GM23338 (cell line): ENCODE measurements at regions not wholly inside any gene's neighbourhood (a gene's known extent, or its start where the extent isn't known, plus 50 kb on each side); places are given as distances from the start of the nearest gene placed in this dataset.
A peak's percentile ranks its signal among the peaks of the same experiment; 100 is the strongest.

Experiments
- ATAC-seq: fragments of 200-7000 bp; cut with Tn5 transposase; 3 replicates; pipeline ENCODE4 v1.9.1; 2020
- DNase-seq: peaks from one replicate; pipeline ENCODE4 v3.0.0-alpha.2; 2015; ENCODE audit warnings: low spot score
- H2AFZ ChIP-seq: fragments of 200-600 bp; sonication (generic); 2 replicates; pipeline ENCODE4 v1.8.0; 2016; ENCODE audit warnings: antibody characterized with exemption, mild to moderate bottlenecking, moderate library complexity
- H3F3A ChIP-seq: fragments of 200-600 bp; sonication (generic); replicated peaks from 2 replicates; pipeline ENCODE4 v1.8.0; 2017; ENCODE audit warnings: antibody characterized with exemption, mixed run types, low read depth
- H3K27ac ChIP-seq: fragments of 200-600 bp; sonication (generic); 2 replicates; pipeline ENCODE4 v1.6.1; 2016; ENCODE audit warnings: low read depth
- H3K27me3 ChIP-seq: fragments of 200-600 bp; sonication (generic); 2 replicates; pipeline ENCODE4 v1.8.0; 2016; ENCODE audit warnings: mild to moderate bottlenecking, mixed run types, moderate library complexity; ENCODE audit not compliant: insufficient read depth
- H3K36me3 ChIP-seq: fragments of 200-600 bp; sonication (generic); 2 replicates; pipeline ENCODE4 v1.8.0; 2016; ENCODE audit warnings: mild to moderate bottlenecking; ENCODE audit not compliant: insufficient read depth
- H3K4me1 ChIP-seq: fragments of 200-600 bp; sonication (generic); 2 replicates; pipeline ENCODE4 v1.8.0; 2016; ENCODE audit warnings: mild to moderate bottlenecking, moderate library complexity; ENCODE audit not compliant: insufficient read depth
- H3K4me2 ChIP-seq: fragments of 200-600 bp; sonication (generic); 2 replicates; pipeline ENCODE4 v1.7.1; 2017; ENCODE audit warnings: mixed run types
- H3K4me3 ChIP-seq: fragments of 200-600 bp; sonication (generic); 2 replicates; pipeline ENCODE4 v1.6.1; 2016; ENCODE audit warnings: mixed run types
- H3K79me2 ChIP-seq: fragments of 200-600 bp; sonication (generic); replicated peaks from 2 replicates; pipeline ENCODE4 v1.8.0; 2017; ENCODE audit warnings: mild to moderate bottlenecking; ENCODE audit not compliant: insufficient read depth
- H3K9me2 ChIP-seq: fragments of 200-600 bp; sonication (generic); 2 replicates; pipeline ENCODE4 v1.8.0; 2017; ENCODE audit not compliant: insufficient read depth
- H4K20me1 ChIP-seq: fragments of 200-600 bp; sonication (generic); replicated peaks from 2 replicates; pipeline ENCODE4 v1.8.0; 2017; ENCODE audit warnings: mild to moderate bottlenecking; ENCODE audit not compliant: insufficient read depth
- H3K27ac Mint-ChIP-seq: 2 replicates; pipeline ENCODE4 v1.8.0; 2020; ENCODE audit warnings: inconsistent platforms, mild to moderate bottlenecking, moderate library complexity, mixed read lengths
- H3K27me3 Mint-ChIP-seq: 3 replicates; pipeline ENCODE4 v1.8.0; 2022; ENCODE audit warnings: low read depth, mild to moderate bottlenecking, moderate library complexity, mixed read lengths, inconsistent platforms; ENCODE audit not compliant: insufficient read depth, poor library complexity
- H3K36me3 Mint-ChIP-seq: 3 replicates; pipeline ENCODE4 v1.8.0; 2021; ENCODE audit warnings: low read depth, mild to moderate bottlenecking, inconsistent platforms, moderate library complexity, mixed read lengths
- H3K4me1 Mint-ChIP-seq: 3 replicates; pipeline ENCODE4 v1.8.0; 2020; ENCODE audit warnings: mild to moderate bottlenecking, inconsistent platforms, mixed read lengths
- H3K4me3 Mint-ChIP-seq: 3 replicates; pipeline ENCODE4 v1.8.0; 2021; ENCODE audit warnings: moderate library complexity, mild to moderate bottlenecking, inconsistent platforms, mixed read lengths
- H3K9me3 Mint-ChIP-seq: 3 replicates; pipeline ENCODE4 v1.8.0; 2020; ENCODE audit warnings: moderate library complexity, mild to moderate bottlenecking, inconsistent platforms, mixed read lengths
- CREB1 ChIP-seq: fragments of 250-450 bp; sonication (Bioruptor Pico); IDR thresholded peaks from 2 replicates; pipeline ENCODE4 v1.5.0; 2020; ENCODE audit warnings: low read depth, mild to moderate bottlenecking, moderate library complexity
- CTCF ChIP-seq, 2 experiments: fragments of 200-600 bp in 1 of 2; sonication (generic) in 1 of 2; conservative IDR thresholded peaks; 2 replicates each; pipeline versions ENCODE4 v1.5.1 to v1.6.1; 2016 to 2017; ENCODE audit warnings: antibody characterized with exemption in 2 of 2, low read depth in 2 of 2, mild to moderate bottlenecking in 2 of 2, moderate library complexity in 1 of 2
- ETS1 ChIP-seq: IDR thresholded peaks from 2 replicates; pipeline ENCODE4 v1.6.1; 2016; ENCODE audit warnings: antibody characterized with exemption
- EZH2 ChIP-seq: fragments of 200-600 bp; sonication (generic); IDR thresholded peaks from one replicate; pipeline ENCODE4 v1.8.0; 2017; ENCODE audit warnings: antibody characterized with exemption, mild to moderate bottlenecking, low read depth; ENCODE audit not compliant: unreplicated experiment
- EZH2phosphoT487 ChIP-seq: fragments of 200-600 bp; sonication (generic); IDR thresholded peaks from one replicate; pipeline ENCODE4 v1.8.1; 2018; ENCODE audit warnings: antibody characterized with exemption; ENCODE audit not compliant: unreplicated experiment
- JUNB ChIP-seq: IDR thresholded peaks from one replicate; pipeline ENCODE4 v1.6.1; 2016; ENCODE audit warnings: antibody characterized with exemption; ENCODE audit not compliant: unreplicated experiment
- NANOG ChIP-seq: IDR thresholded peaks from 2 replicates; pipeline ENCODE4 v1.6.1; 2016; ENCODE audit warnings: antibody characterized with exemption, borderline replicate concordance
- POLR2AphosphoS5 ChIP-seq: IDR thresholded peaks from 2 replicates; pipeline ENCODE4 v1.6.1; 2016; ENCODE audit warnings: antibody characterized with exemption, low read depth
- REST ChIP-seq: IDR thresholded peaks from one replicate; pipeline ENCODE4 v1.6.1; 2018; ENCODE audit warnings: antibody characterized with exemption; ENCODE audit not compliant: unreplicated experiment
- STAT1 ChIP-seq: IDR thresholded peaks from one replicate; pipeline ENCODE4 v1.6.1; 2016; ENCODE audit warnings: antibody characterized with exemption; ENCODE audit not compliant: unreplicated experiment
- ZNF114 ChIP-seq: fragments of 250-450 bp; sonication (Bioruptor Pico); IDR thresholded peaks from 2 replicates; pipeline ENCODE4 v1.5.0; 2020; ENCODE audit warnings: mild to moderate bottlenecking, moderate library complexity
- ZNF331 ChIP-seq: fragments of 250-450 bp; sonication (Bioruptor Pico); IDR thresholded peaks from 2 replicates; pipeline ENCODE4 v1.5.0; 2020; ENCODE audit warnings: low read depth, mild to moderate bottlenecking, moderate library complexity
- ZNF462 ChIP-seq: fragments of 250-450 bp; sonication (Bioruptor Pico); IDR thresholded peaks from 2 replicates; pipeline ENCODE4 v1.5.0; 2020; ENCODE audit warnings: mild to moderate bottlenecking, moderate library complexity

- Histone ChIP-seq H3K79me2 (no peaks in the 10 kb centered on the region), H3K4me1 (peaks cover 25% of the 10 kb centered on the region), H3F3A (no peaks in the 10 kb centered on the region), H3K9me2 (no peaks in the 10 kb centered on the region), H3K4me3 (no peak overlapping the region), H3K4me2 (no peak overlapping the region), H4K20me1 (no peaks in the 10 kb centered on the region), H3K27ac (no peak overlapping the region), H3K36me3 (no peaks in the 10 kb centered on the region), H3K27me3 (no peaks in the 10 kb centered on the region), H2AFZ (no peak overlapping the region)
- Mint-ChIP-seq H3K4me1 (peaks cover 18% of the 10 kb centered on the region; the same call in 2 of the 3 replicates), H3K27me3 (peaks cover 1% of the 10 kb centered on the region), H3K9me3 (peaks cover 3% of the 10 kb centered on the region; the same call in 2 of the 3 replicates), H3K4me3 (no peak overlapping the region), H3K36me3 (no peaks in the 10 kb centered on the region; the same call in 2 of the 3 replicates), H3K27ac (no peak overlapping the region)
- DNase-seq (peak; percentile 22), ATAC-seq (peak; percentile 69)
- TF ChIP-seq ZNF331 (CRISPR knock-in tag) (no peak), CREB1 (no peak), ZNF462 (CRISPR knock-in tag) (no peak), ZNF114 (CRISPR knock-in tag) (no peak), STAT1 (no peak), CTCF (conservative IDR thresholded peaks at IDR 0.05; ENCODE audit: low read depth in 2 of 2) (no peak), POLR2AphosphoS5 (no peak), NANOG (no peak), EZH2phosphoT487 (no peak), JUNB (no peak), ETS1 (no peak), EZH2 (no peak), REST (no peak)
Measured at GRCh38 chr5:82863266-82863665, 213.9 kb downstream of the TMEM167A start.
